ENCODE measurements at regions not wholly inside any gene's neighbourhood (a gene's known extent, or its start where the extent isn't known, plus 50 kb on each side); places are given as distances from the start of the nearest gene placed in this dataset.
"Not testable (repeated sequence)": the region's sequence is repeated elsewhere in the genome, so short reads cannot be mapped to it uniquely, and the experiment has no call there.

GRCh38 chr6:151671195-151671594 lies 136.3 kb upstream of the ESR1 start:
- no peak for DNase-seq (ENCODE audit: low read depth, low spot score)

- DNase-seq (ENCODE audit: low read depth, low spot score), result no peak
Observed at GRCh38 chr6:151674578-151674977, 132.9 kb upstream of the ESR1 start.

GRCh38 chr6:151675746-151676459 lies 131.6 kb upstream of the ESR1 start:
- DNase-seq (ENCODE audit: low read depth, low spot score), result no peak

GRCh38 chr6:151676460-151676945 lies 131.0 kb upstream of the ESR1 start:
- no peak for DNase-seq (ENCODE audit: low read depth, low spot score)

- DNase-seq (ENCODE audit: low read depth, low spot score), result no peak
Observed at GRCh38 chr6:151677404-151677803, 130.1 kb upstream of the ESR1 start.

- DNase-seq (ENCODE audit: low read depth, low spot score), result no peak
Observed at GRCh38 chr6:151679081-151679480, 128.4 kb upstream of the ESR1 start.

GRCh38 chr6:151679941-151680340 lies 127.5 kb upstream of the ESR1 start:
- DNase-seq (ENCODE audit: low read depth, low spot score), result no peak

GRCh38 chr6:151680846-151681432 lies 126.5 kb upstream of the ESR1 start:
- no peak for DNase-seq (ENCODE audit: low read depth, low spot score)

GRCh38 chr6:151681433-151682059 lies 125.9 kb upstream of the ESR1 start:
- no peak for DNase-seq (ENCODE audit: low read depth, low spot score)

- no peak for DNase-seq (ENCODE audit: low read depth, low spot score)
Observed at GRCh38 chr6:151682251-151682650, 125.2 kb upstream of the ESR1 start.

- DNase-seq (ENCODE audit: low read depth, low spot score), result no peak
Observed at GRCh38 chr6:151682922-151683321, 124.6 kb upstream of the ESR1 start.

- no peak for DNase-seq (ENCODE audit: low read depth, low spot score)
Observed at GRCh38 chr6:151683381-151683780, 124.1 kb upstream of the ESR1 start.

GRCh38 chr6:151689499-151690201 lies 117.8 kb upstream of the ESR1 start:
- no peak for DNase-seq (ENCODE audit: low read depth, low spot score)

- DNase-seq (ENCODE audit: low read depth, low spot score), result no peak
Observed at GRCh38 chr6:151690303-151690702, 117.2 kb upstream of the ESR1 start.

GRCh38 chr6:151690768-151691562 lies 116.5 kb upstream of the ESR1 start:
- no peak for DNase-seq (ENCODE audit: low read depth, low spot score)

- no peak for DNase-seq (ENCODE audit: low read depth, low spot score)
Observed at GRCh38 chr6:151692216-151692615, 115.3 kb upstream of the ESR1 start.

- DNase-seq (ENCODE audit: low read depth, low spot score), result no peak
Observed at GRCh38 chr6:151693366-151693765, 114.1 kb upstream of the ESR1 start.

GRCh38 chr6:151695156-151695555 lies 112.3 kb upstream of the ESR1 start:
- no peak for DNase-seq (ENCODE audit: low read depth, low spot score)

GRCh38 chr6:151696302-151696701 lies 111.2 kb upstream of the ESR1 start:
- DNase-seq (ENCODE audit: low read depth, low spot score), result not testable (repeated sequence)

GRCh38 chr6:151698931-151699700 lies 108.4 kb upstream of the ESR1 start:
- DNase-seq (ENCODE audit: low read depth, low spot score), result no peak

GRCh38 chr6:151699719-151700118 lies 107.8 kb upstream of the ESR1 start:
- DNase-seq (ENCODE audit: low read depth, low spot score), result no peak
